ENCODE measurements at regions not wholly inside any gene's neighbourhood (a gene's known extent, or its start where the extent isn't known, plus 50 kb on each side); places are given as distances from the start of the nearest gene placed in this dataset.

- no peak for TF ChIP-seq EZH2 (IDR thresholded peaks at IDR 0.05; ENCODE audit: insufficient read depth, poor library complexity, severe bottlenecking)
- TF ChIP-seq EZH2phosphoT487 (IDR thresholded peaks at IDR 0.05; ENCODE audit: insufficient read depth, low read depth): no peak
Observed at GRCh38 chr3:53949541-53949940, 57.9 kb upstream of the SELENOK start.

All from GM23248 (cell line).